ENCODE measurements at regions not wholly inside any gene's neighbourhood (a gene's known extent, or its start where the extent isn't known, plus 50 kb on each side); places are given as distances from the start of the nearest gene placed in this dataset.

- H3K9ac ChIP-seq (ENCODE audit: insufficient read depth, low read length, poor library complexity, severe bottlenecking) = no peak overlapping the region
- H3K4me2 ChIP-seq (replicated peaks; ENCODE audit: extremely low read depth, low read length, poor library complexity, severe bottlenecking) = no peak overlapping the region
- H3K79me2 ChIP-seq (ENCODE audit: insufficient read depth, low read length) = no peaks in the 10 kb centered on the region
- no peaks in the 10 kb centered on the region for H3K36me3 Mint-ChIP-seq
- peaks cover 16 to 19% of the 10 kb centered on the region in 2 donors for H3K9me3 ChIP-seq (replicated peaks in 1 of 2; ENCODE audit: control insufficient read depth in 1 of 2, insufficient read depth in 1 of 2, low read length in 2 of 2)
- H3K27ac Mint-ChIP-seq = no peak overlapping the region
- H3K4me3 Mint-ChIP-seq = no peak overlapping the region
- H2AFZ ChIP-seq (ENCODE audit: insufficient read depth, low read depth, low read length, poor library complexity, severe bottlenecking) = no peak overlapping the region
- peaks cover 6 to 17% (median 8%) of the 10 kb centered on the region in 7 donors for H3K9me3 Mint-ChIP-seq
- H3K27ac ChIP-seq (ENCODE audit: low read depth in 1 of 2, low read length in 2 of 2) = no peak overlapping the region
- H3K36me3 ChIP-seq (replicated peaks in 1 of 2; ENCODE audit: control insufficient read depth in 1 of 2, insufficient read depth in 2 of 2, low read length in 2 of 2) = no peaks in the 10 kb centered on the region
- no peak for TF ChIP-seq CTCF (IDR thresholded peaks at IDR 0.05)
- H3K27me3 ChIP-seq (ENCODE audit: control insufficient read depth in 2 of 2, insufficient read depth in 2 of 2, low read length in 2 of 2) = no peaks in the 10 kb centered on the region
- no peaks in the 10 kb centered on the region for H3K4me1 ChIP-seq (ENCODE audit: control insufficient read depth in 1 of 2, insufficient read depth in 2 of 2, low read length in 2 of 2)
- H4K20me1 ChIP-seq (ENCODE audit: insufficient read depth, low read length) = no peaks in the 10 kb centered on the region
- no peaks in the 10 kb centered on the region for H3K4me1 Mint-ChIP-seq
- peaks cover 0 to 1% (median 0%) of the 10 kb centered on the region in 3 donors for H3K27me3 Mint-ChIP-seq (ENCODE audit: low read depth in 3 of 3)
- no peak overlapping the region for H3K4me3 ChIP-seq (replicated peaks in 1 of 3; ENCODE audit: low read depth in 2 of 3, low read length in 3 of 3)
- intact Hi-C loops (cut with micrococcal nuclease) = no loop called here
- no peak for DNase-seq
These were observed 56.6 kb downstream of the SLITRK1 start for GRCh38 chr13:83825676-83826075.

DNA sequence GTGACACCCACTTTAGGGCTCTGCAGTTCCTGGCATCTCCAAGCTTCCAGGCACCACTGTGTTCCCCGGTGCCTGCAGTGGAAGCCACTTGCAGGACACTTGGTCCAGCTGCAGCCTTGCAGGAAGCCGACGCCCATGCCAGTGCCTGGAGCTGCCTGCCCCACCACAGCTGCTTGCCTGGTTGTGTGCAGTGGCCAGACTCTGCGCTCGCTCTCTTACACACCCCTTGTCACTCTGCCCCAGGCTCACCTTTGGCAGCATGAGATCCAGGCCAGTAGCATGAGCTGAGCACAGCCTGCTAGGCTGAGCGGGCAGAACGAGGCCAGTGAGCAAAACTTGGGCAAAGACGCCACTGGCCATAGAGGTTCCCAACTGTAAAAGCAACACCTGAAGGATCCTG is 57.7 kb downstream of the SLITRK1 start:
- Histone ChIP-seq H3K27ac (ENCODE audit: low read depth in 1 of 2, low read length in 2 of 2) (no peak overlapping the region), H3K4me2 (replicated peaks; ENCODE audit: extremely low read depth, low read length, poor library complexity, severe bottlenecking) (no peak overlapping the region), H3K36me3 (replicated peaks in 1 of 2; ENCODE audit: control insufficient read depth in 1 of 2, insufficient read depth in 2 of 2, low read length in 2 of 2) (no peaks in the 10 kb centered on the region), H3K9me3 (replicated peaks in 1 of 2; ENCODE audit: control insufficient read depth in 1 of 2, insufficient read depth in 1 of 2, low read length in 2 of 2) (peaks cover 16 to 19% of the 10 kb centered on the region in 2 donors), H2AFZ (ENCODE audit: insufficient read depth, low read depth, low read length, poor library complexity, severe bottlenecking) (no peak overlapping the region), H3K27me3 (ENCODE audit: control insufficient read depth in 2 of 2, insufficient read depth in 2 of 2, low read length in 2 of 2) (no peaks in the 10 kb centered on the region), H3K4me3 (replicated peaks in 1 of 3; ENCODE audit: low read depth in 2 of 3, low read length in 3 of 3) (no peak overlapping the region), H3K4me1 (ENCODE audit: control insufficient read depth in 1 of 2, insufficient read depth in 2 of 2, low read length in 2 of 2) (no peaks in the 10 kb centered on the region), H3K79me2 (ENCODE audit: insufficient read depth, low read length) (no peaks in the 10 kb centered on the region), H3K9ac (ENCODE audit: insufficient read depth, low read length, poor library complexity, severe bottlenecking) (no peak overlapping the region), H4K20me1 (ENCODE audit: insufficient read depth, low read length) (no peaks in the 10 kb centered on the region)
- DNase-seq = no peak
- intact Hi-C loops (cut with micrococcal nuclease) = no loop called here
- no peaks in the 10 kb centered on the region for H3K4me1 Mint-ChIP-seq
- no peaks in the 10 kb centered on the region for H3K36me3 Mint-ChIP-seq
- no peak overlapping the region for H3K4me3 Mint-ChIP-seq
- peaks cover 0 to 1% (median 0%) of the 10 kb centered on the region in 3 donors for H3K27me3 Mint-ChIP-seq (ENCODE audit: low read depth in 3 of 3)
- no peak for TF ChIP-seq CTCF (IDR thresholded peaks at IDR 0.05)
- peaks cover 4 to 16% (median 7%) of the 10 kb centered on the region in 7 donors for H3K9me3 Mint-ChIP-seq
- H3K27ac Mint-ChIP-seq = no peak overlapping the region
- 92% methylated on average over 7 of the region's 8 CpGs for WGBS (ENCODE audit: insufficient coverage)

Measured in CD14-positive monocyte (primary cell).